HEK293 (cell line): ENCODE measurements at regions not wholly inside any gene's neighbourhood (a gene's known extent, or its start where the extent isn't known, plus 50 kb on each side); places are given as distances from the start of the nearest gene placed in this dataset.

ENCODE experiments used
- CTCF ChIA-PET: fragments of 350-600 bp; formaldehyde crosslinking; extraction: SDS; loops from one replicate; lab custom pipeline; 2021; ENCODE audit warnings: antibody characterized with exemption; lab: Yijun Ruan, JAX
- POLR2A ChIA-PET: fragments of 300-600 bp; formaldehyde crosslinking; extraction: SDS; loops from one replicate; lab custom pipeline; 2020; ENCODE audit warnings: antibody characterized with exemption, inconsistent platforms; lab: Yijun Ruan, JAX
- H3K27ac ChIP-seq: fragments of 200-500 bp; sonication (Bioruptor generic); 2 replicates; pipeline ENCODE4 v1.5.1; 2014; ENCODE audit warnings: low read depth, low read length, control low read depth, inconsistent platforms; ENCODE audit errors: extremely low read depth
- H3K36me3 ChIP-seq, 2 experiments: fragments of 200-500 bp in 1 of 2; sonication (Bioruptor generic) in 1 of 2; 1 replicate in 1 of 2; 2 replicates in 1 of 2; pipeline ENCODE4 v1.5.1; 2014 to 2017; ENCODE audit warnings: inconsistent platforms in 2 of 2, low read length in 2 of 2; ENCODE audit not compliant: control insufficient read depth in 2 of 2, insufficient read depth in 1 of 2
- H3K4me1 ChIP-seq: fragments of 200-500 bp; sonication (Bioruptor generic); 2 replicates; pipeline ENCODE4 v1.5.1; 2014; ENCODE audit warnings: mild to moderate bottlenecking, low read length, inconsistent platforms; ENCODE audit not compliant: control insufficient read depth, insufficient read depth
- H3K4me3 ChIP-seq: 2 replicates; pipeline ENCODE4 v1.5.1; 2011; ENCODE audit warnings: low read depth, mild to moderate bottlenecking, control low read depth, low read length, moderate library complexity
- H3K9me3 ChIP-seq: fragments of 200-500 bp; sonication (Bioruptor generic); 2 replicates; pipeline ENCODE4 v1.5.1; 2014; ENCODE audit warnings: low read depth, low read length, inconsistent platforms; ENCODE audit not compliant: control insufficient read depth, insufficient read depth
- BCL11A ChIP-seq: fragments of 450-650 bp; formaldehyde crosslinking; IDR thresholded peaks from 2 replicates; pipeline ENCODE4 v1.5.1; 2016; ENCODE audit warnings: low read depth, missing biosample characterization, missing genetic modification characterization
- GLIS1 ChIP-seq: fragments of 450-650 bp; formaldehyde crosslinking; IDR thresholded peaks from 2 replicates; pipeline ENCODE4 v1.5.1; 2016; ENCODE audit warnings: missing biosample characterization, missing genetic modification characterization
- GLIS2 ChIP-seq: fragments of 450-650 bp; formaldehyde crosslinking; IDR thresholded peaks from 2 replicates; pipeline ENCODE4 v1.5.1; 2016; ENCODE audit warnings: missing biosample characterization, missing genetic modification characterization
- HOXA7 ChIP-seq: sonication (generic); formaldehyde crosslinking; IDR thresholded peaks from 2 replicates; pipeline ENCODE4 v1.8.1; 2022; ENCODE audit warnings: missing genetic modification reagents, borderline replicate concordance
- KLF7 ChIP-seq: fragments of 450-650 bp; formaldehyde crosslinking; IDR thresholded peaks from 2 replicates; pipeline ENCODE4 v1.5.1; 2016; ENCODE audit warnings: missing biosample characterization, missing genetic modification characterization, borderline replicate concordance
- MEIS1 ChIP-seq: sonication (generic); formaldehyde crosslinking; IDR thresholded peaks from 2 replicates; pipeline ENCODE4 v1.8.1; 2022; ENCODE audit warnings: missing genetic modification reagents, mild to moderate bottlenecking, borderline replicate concordance
- SP3 ChIP-seq: fragments of 450-650 bp; formaldehyde crosslinking; IDR thresholded peaks from 2 replicates; pipeline ENCODE4 v1.5.1; 2016; ENCODE audit warnings: missing biosample characterization, missing genetic modification characterization
- TRIM28 ChIP-seq: IDR thresholded peaks from 2 replicates; pipeline ENCODE4 v1.6.1; 2011; ENCODE audit warnings: low read length, control low read depth, borderline replicate concordance
- WT1 ChIP-seq: fragments of 450-650 bp; formaldehyde crosslinking; IDR thresholded peaks from 2 replicates; pipeline ENCODE4 v1.5.1; 2016; ENCODE audit warnings: missing biosample characterization, missing genetic modification characterization
- ZBTB48 ChIP-seq: fragments of 450-650 bp; formaldehyde crosslinking; IDR thresholded peaks from 2 replicates; pipeline ENCODE4 v1.5.1; 2016; ENCODE audit warnings: missing biosample characterization, missing genetic modification characterization
- ZBTB6 ChIP-seq: fragments of 450-650 bp; formaldehyde crosslinking; IDR thresholded peaks from 2 replicates; pipeline ENCODE4 v1.5.1; 2017; ENCODE audit warnings: missing biosample characterization, missing genetic modification characterization
- ZBTB7A ChIP-seq: fragments of 450-650 bp; formaldehyde crosslinking; IDR thresholded peaks from 2 replicates; pipeline ENCODE4 v1.5.1; 2016; ENCODE audit warnings: low read depth, missing biosample characterization, missing genetic modification characterization
- ZNF239 ChIP-seq: fragments of 450-650 bp; formaldehyde crosslinking; IDR thresholded peaks from 2 replicates; pipeline ENCODE4 v1.5.1; 2016; ENCODE audit warnings: missing biosample characterization, missing genetic modification characterization
- ZNF266 ChIP-seq: fragments of 450-650 bp; formaldehyde crosslinking; IDR thresholded peaks from 2 replicates; pipeline ENCODE4 v1.5.1; 2016; ENCODE audit warnings: missing biosample characterization, missing genetic modification characterization, low read depth
- ZNF302 ChIP-seq: fragments of 450-650 bp; formaldehyde crosslinking; IDR thresholded peaks from 2 replicates; pipeline ENCODE4 v1.5.1; 2016; ENCODE audit warnings: missing biosample characterization, missing genetic modification characterization, low read depth
- ZNF398 ChIP-seq: fragments of 450-650 bp; formaldehyde crosslinking; IDR thresholded peaks from 2 replicates; pipeline ENCODE4 v1.5.1; 2017; ENCODE audit warnings: missing biosample characterization, missing genetic modification characterization
- ZNF514 ChIP-seq: fragments of 450-650 bp; formaldehyde crosslinking; IDR thresholded peaks from 2 replicates; pipeline ENCODE4 v1.5.1; 2016; ENCODE audit warnings: missing biosample characterization, missing genetic modification characterization
- ZNF518A ChIP-seq: fragments of 450-650 bp; formaldehyde crosslinking; conservative IDR thresholded peaks from 2 replicates; pipeline ENCODE4 v1.5.1; 2016; ENCODE audit warnings: low read depth, missing biosample characterization, missing genetic modification characterization
- ZNF530 ChIP-seq: fragments of 450-650 bp; formaldehyde crosslinking; IDR thresholded peaks from 2 replicates; pipeline ENCODE4 v1.5.1; 2016; ENCODE audit warnings: low read depth, missing biosample characterization, missing genetic modification characterization
- ZNF596 ChIP-seq: fragments of 450-650 bp; IDR thresholded peaks from 2 replicates; pipeline ENCODE4 v1.5.0; 2018; ENCODE audit warnings: missing biosample characterization, mild to moderate bottlenecking, missing genetic modification characterization, moderate library complexity
- ZNF664 ChIP-seq: fragments of 450-650 bp; formaldehyde crosslinking; IDR thresholded peaks from 2 replicates; pipeline ENCODE4 v1.5.1; 2016; ENCODE audit warnings: missing biosample characterization, missing genetic modification characterization
- ZSCAN16 ChIP-seq: fragments of 450-650 bp; formaldehyde crosslinking; IDR thresholded peaks from 2 replicates; pipeline ENCODE4 v1.5.1; 2016; ENCODE audit warnings: missing biosample characterization, missing genetic modification characterization

GRCh38 chr9:33633636-33634035 is 109.6 kb downstream of the ANKRD18B start:
- Histone ChIP-seq H3K4me1 (no peaks in the 10 kb centered on the region), H3K9me3 (no peaks in the 10 kb centered on the region), H3K36me3 (no peaks in the 10 kb centered on the region), H3K4me3 (no peak overlapping the region), H3K27ac (no peak overlapping the region)
- POLR2A ChIA-PET, result no interaction called here
- CTCF ChIA-PET, result interaction anchor here (0.8 to 3.4 kb wide), 4 partner anchors 9 to 88 kb away, joined by 3 to 33 read pairs (median 14); no protein-coding TSS in a partner anchor
- TF ChIP-seq GLIS1 (tag by site-specific recombination) (no peak), ZNF239 (no peak), KLF7 (tag by site-specific recombination) (no peak), ZNF302 (tag by site-specific recombination) (no peak), ZNF518A (no peak), ZNF398 (tag by site-specific recombination) (no peak), ZNF514 (tag by site-specific recombination) (no peak), ZBTB48 (tag by site-specific recombination) (no peak), ZNF266 (tag by site-specific recombination) (no peak), ZBTB7A (tag by site-specific recombination) (no peak), ZNF530 (tag by site-specific recombination) (no peak), ZSCAN16 (tag by site-specific recombination) (no peak), ZNF664 (tag by site-specific recombination) (no peak), BCL11A (tag by site-specific recombination) (no peak), TRIM28 (no peak)

GRCh38 chr9:33637881-33638280 is 113.8 kb downstream of the ANKRD18B start:
- TF ChIP-seq ZNF302 (tag by site-specific recombination), result no peak
- no peak for TF ChIP-seq ZBTB6 (tag by site-specific recombination)
- TF ChIP-seq ZNF596, result no peak
- no peak for TF ChIP-seq WT1 (tag by site-specific recombination)
- no peak for TF ChIP-seq MEIS1 (CRISPR knock-in tag)
- TF ChIP-seq GLIS2 (tag by site-specific recombination), result no peak
- TF ChIP-seq HOXA7 (CRISPR knock-in tag), result no peak
- TF ChIP-seq SP3 (tag by site-specific recombination), result no peak
- Histone ChIP-seq H3K4me3 (no peak overlapping the region), H3K27ac (no peak overlapping the region), H3K36me3 (no peaks in the 10 kb centered on the region), H3K9me3 (no peaks in the 10 kb centered on the region), H3K4me1 (no peaks in the 10 kb centered on the region)
- ChIA-PET CTCF (interaction anchor here (0.6 to 7.0 kb wide), 5 partner anchors 12 to 164 kb away, joined by 3 to 44 read pairs (median 5); partner anchors contain the start of gene NOL6), POLR2A (no interaction called here)
